Keratinocyte (primary cell): ENCODE measurements at regions not wholly inside any gene's neighbourhood (a gene's known extent, or its start where the extent isn't known, plus 50 kb on each side); places are given as distances from the start of the nearest gene placed in this dataset.

ENCODE experiments used
- DNase-seq: peaks from one replicate; pipeline ENCODE4 v3.0.0-alpha.2; 2011; ENCODE audit warnings: low read depth, missing footprints, low spot score
- FAIRE-seq: peaks from 2 replicates; lab custom pipeline; 2011; peaks lifted over from hg19 to GRCh38; lab: Jason Lieb, UNC
- H2AFZ ChIP-seq: 2 replicates; pipeline ENCODE4 v1.6.0; 2012; ENCODE audit warnings: low read length, control low read depth, inconsistent platforms; ENCODE audit not compliant: control insufficient read depth
- H3K27ac ChIP-seq: 2 replicates; pipeline ENCODE4 v1.5.1; 2011; ENCODE audit warnings: low read length; ENCODE audit not compliant: control insufficient read depth, insufficient read depth
- H3K27me3 ChIP-seq: 3 replicates; pipeline ENCODE4 v1.6.0; 2011; ENCODE audit warnings: low read length; ENCODE audit not compliant: control insufficient read depth, insufficient read depth; ENCODE audit errors: extremely low read depth
- H3K36me3 ChIP-seq, 2 experiments: 2 replicates in 1 of 2; 3 replicates in 1 of 2; pipeline ENCODE4 v1.5.1; 2011; ENCODE audit warnings: low read length in 2 of 2, mild to moderate bottlenecking in 1 of 2; ENCODE audit not compliant: control insufficient read depth in 2 of 2, insufficient read depth in 2 of 2; ENCODE audit errors: extremely low read depth in 1 of 2
- H3K4me1 ChIP-seq: 3 replicates; pipeline ENCODE4 v1.5.1; 2011; ENCODE audit warnings: low read length; ENCODE audit not compliant: control insufficient read depth, insufficient read depth; ENCODE audit errors: extremely low read depth
- H3K4me2 ChIP-seq: 3 replicates; pipeline ENCODE4 v1.6.0; 2011; ENCODE audit warnings: low read depth, low read length; ENCODE audit not compliant: control insufficient read depth, insufficient read depth; ENCODE audit errors: extremely low read depth
- H3K4me3 ChIP-seq, 3 experiments: fragments of 200-600 bp in 1 of 3; sonication (generic) in 1 of 3; 2 replicates in 2 of 3; 3 replicates in 1 of 3; pipeline ENCODE4 v1.5.1; 2011 to 2016; ENCODE audit warnings: low read length in 3 of 3, mild to moderate bottlenecking in 3 of 3, control low read depth in 2 of 3, inconsistent platforms in 1 of 3, low read depth in 1 of 3, mixed read lengths in 1 of 3, mixed run types in 1 of 3, moderate library complexity in 1 of 3; ENCODE audit not compliant: control insufficient read depth in 2 of 3, insufficient read depth in 2 of 3; ENCODE audit errors: extremely low read depth in 1 of 3
- H3K79me2 ChIP-seq: 2 replicates; pipeline ENCODE4 v1.6.0; 2012; ENCODE audit warnings: low read length; ENCODE audit not compliant: control insufficient read depth, insufficient read depth
- H3K9ac ChIP-seq: 3 replicates; pipeline ENCODE4 v1.6.0; 2011; ENCODE audit warnings: low read length; ENCODE audit not compliant: control insufficient read depth, insufficient read depth; ENCODE audit errors: extremely low read depth
- H3K9me1 ChIP-seq: 3 replicates; pipeline ENCODE4 v1.6.0; 2011; ENCODE audit warnings: low read length; ENCODE audit not compliant: control insufficient read depth, insufficient read depth; ENCODE audit errors: extremely low read depth
- H3K9me3 ChIP-seq: 2 replicates; pipeline ENCODE4 v1.5.1; 2012; ENCODE audit warnings: low read depth, low read length; ENCODE audit not compliant: control insufficient read depth
- H4K20me1 ChIP-seq: 3 replicates; pipeline ENCODE4 v1.6.0; 2011; ENCODE audit warnings: low read length; ENCODE audit not compliant: control insufficient read depth, insufficient read depth; ENCODE audit errors: extremely low read depth
- CTCF ChIP-seq, 3 experiments: IDR thresholded peaks in 1 of 3; conservative IDR thresholded peaks in 1 of 3; optimal IDR thresholded peaks in 1 of 3; 2 replicates in 2 of 3; 3 replicates in 1 of 3; pipeline versions ENCODE3 to v1.5.1; 2011; ENCODE audit warnings: low read length in 3 of 3, mild to moderate bottlenecking in 3 of 3, moderate library complexity in 2 of 3, control low read depth in 1 of 3, inconsistent platforms in 1 of 3; ENCODE audit not compliant: insufficient read depth in 2 of 3; ENCODE audit errors: extremely low read depth in 1 of 3
- EZH2 ChIP-seq: IDR thresholded peaks from one replicate; pipeline ENCODE4 v1.6.1; 2012; ENCODE audit warnings: inconsistent platforms, mild to moderate bottlenecking, low read length, moderate library complexity
- dilution Hi-C: fragments of 300-500 bp; cut with MboI; formaldehyde crosslinking; loops from one replicate; pipeline ENCODE4 v1.7.0; 2020; ENCODE audit warnings: low sequenced_read_pairs; ENCODE audit not compliant: extremely low pct_ligation_motif_present

GRCh38 chr2:23138701-23139100, 246.3 kb upstream of the KLHL29 start:
- Histone ChIP-seq H3K27me3 (no peaks in the 10 kb centered on the region), H3K27ac (no peak overlapping the region), H3K9me3 (no peaks in the 10 kb centered on the region), H2AFZ (no peak overlapping the region), H3K9ac (no peak overlapping the region), H4K20me1 (no peaks in the 10 kb centered on the region), H3K4me1 (no peaks in the 10 kb centered on the region), H3K36me3 (no peaks in the 10 kb centered on the region), H3K79me2 (no peaks in the 10 kb centered on the region), H3K4me2 (no peak overlapping the region), H3K9me1 (no peaks in the 10 kb centered on the region), H3K4me3 (no peak overlapping the region)
- no peak for DNase-seq
- no peak for FAIRE-seq
- dilution Hi-C loops, result no loop called here
- no peak for TF ChIP-seq CTCF (optimal IDR thresholded peaks at IDR 0.05 in 1 of 3, IDR thresholded peaks at IDR 0.05 in 1 of 3, conservative IDR thresholded peaks at IDR 0.05 in 1 of 3; ENCODE audit: extremely low read depth in 1 of 3, insufficient read depth in 2 of 3, low read length in 3 of 3)
- TF ChIP-seq EZH2, result no peak

GRCh38 chr2:23145460-23145859, 239.5 kb upstream of the KLHL29 start:
- DNase-seq, result no peak
- FAIRE-seq, result no peak
- Histone ChIP-seq H3K4me2 (no peak overlapping the region), H3K27me3 (no peaks in the 10 kb centered on the region), H3K4me1 (no peaks in the 10 kb centered on the region), H3K9me1 (no peaks in the 10 kb centered on the region), H3K9me3 (no peaks in the 10 kb centered on the region), H4K20me1 (no peaks in the 10 kb centered on the region), H3K27ac (no peak overlapping the region), H3K4me3 (no peak overlapping the region), H3K36me3 (no peaks in the 10 kb centered on the region), H3K79me2 (no peaks in the 10 kb centered on the region), H2AFZ (no peak overlapping the region), H3K9ac (no peak overlapping the region)
- dilution Hi-C loops, result no loop called here
- TF ChIP-seq CTCF (optimal IDR thresholded peaks at IDR 0.05 in 1 of 3, IDR thresholded peaks at IDR 0.05 in 1 of 3, conservative IDR thresholded peaks at IDR 0.05 in 1 of 3; ENCODE audit: extremely low read depth in 1 of 3, insufficient read depth in 2 of 3, low read length in 3 of 3) (peak in 1 of 3 experiments; percentile 30), EZH2 (no peak)
